ENCODE measurements at regions not wholly inside any gene's neighbourhood (a gene's known extent, or its start where the extent isn't known, plus 50 kb on each side); places are given as distances from the start of the nearest gene placed in this dataset.
"Not testable (repeated sequence)": the region's sequence is repeated elsewhere in the genome, so short reads cannot be mapped to it uniquely, and the experiment has no call there.

- DNase-seq, result no peak
These were observed 269.9 kb downstream of the FAM43A start for GRCh38 chr3:194955546-194955945.

- DNase-seq, result no peak
These were observed 270.5 kb downstream of the FAM43A start for GRCh38 chr3:194955979-194956696.

- DNase-seq, result no peak
These were observed 271.2 kb downstream of the FAM43A start for GRCh38 chr3:194956697-194957396.

DNA sequence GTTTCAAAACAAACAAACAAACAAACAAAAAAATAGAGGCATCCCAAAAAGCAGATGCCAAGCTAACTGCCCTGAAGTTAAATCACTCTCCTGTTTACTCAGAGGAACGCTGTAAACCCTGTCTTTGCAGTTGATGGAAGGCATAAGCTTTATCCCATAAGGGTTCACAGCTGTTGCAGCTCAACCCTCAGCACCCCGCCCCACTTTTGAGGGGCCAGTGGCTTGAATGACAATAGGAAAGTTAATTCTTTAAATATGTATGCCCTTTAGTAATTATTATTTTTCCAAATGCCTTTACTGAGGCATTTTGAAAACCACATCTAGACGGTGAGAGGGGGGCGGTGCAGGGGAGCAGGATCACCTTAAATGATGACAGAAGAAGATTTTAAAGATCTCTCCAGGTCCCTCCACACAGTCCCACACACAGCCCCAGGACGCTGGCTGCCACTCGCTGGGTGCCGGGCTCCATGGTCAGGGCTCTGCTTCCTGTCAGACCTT is 272.1 kb downstream of the FAM43A start:
- no peak for DNase-seq

GRCh38 chr3:194959217-194959616 is 273.5 kb downstream of the FAM43A start:
- no peak for DNase-seq

DNA sequence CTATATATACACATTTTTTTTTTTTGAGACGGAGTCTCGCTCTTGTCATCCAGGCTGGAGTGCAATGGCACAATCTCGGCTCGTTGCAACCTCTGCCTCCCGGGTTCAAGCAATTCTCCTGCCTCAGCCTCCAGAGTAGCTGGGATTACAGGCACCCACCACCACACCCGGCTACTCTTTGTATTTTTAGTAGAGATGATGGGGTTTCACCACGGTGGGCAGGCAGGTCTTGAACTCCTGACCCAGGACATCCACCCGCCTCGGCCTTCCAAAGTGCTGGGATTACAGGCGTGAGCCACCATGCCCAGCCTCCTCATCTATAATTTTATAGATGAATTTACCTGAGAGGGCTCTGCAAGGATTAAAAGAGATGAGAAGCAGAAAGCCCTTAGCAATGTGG is 274.0 kb downstream of the FAM43A start:
- not testable (repeated sequence) for DNase-seq

GRCh38 chr3:194960446-194961032 is 274.9 kb downstream of the FAM43A start:
- no peak for DNase-seq

DNA sequence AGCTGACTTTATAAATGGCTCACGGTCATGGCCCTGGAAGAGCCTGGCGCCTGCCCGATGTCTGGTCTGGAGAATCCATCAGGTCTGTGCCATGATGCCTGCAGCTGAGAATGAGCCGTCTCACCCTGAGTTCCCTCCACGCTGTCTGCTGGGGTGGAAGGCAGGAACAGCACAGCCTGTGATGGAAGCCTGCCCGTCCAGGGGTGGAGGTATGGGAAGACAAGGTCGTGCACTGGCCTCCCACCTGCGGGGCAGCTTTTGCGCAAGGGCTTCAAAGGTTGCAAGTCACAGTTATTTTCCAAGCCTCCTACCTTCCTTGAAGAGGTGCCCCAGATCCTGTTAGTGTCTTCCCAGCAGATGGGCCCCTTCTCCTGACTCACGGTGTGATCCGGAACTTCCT is 275.5 kb downstream of the FAM43A start:
- DNase-seq, result no peak

DNA sequence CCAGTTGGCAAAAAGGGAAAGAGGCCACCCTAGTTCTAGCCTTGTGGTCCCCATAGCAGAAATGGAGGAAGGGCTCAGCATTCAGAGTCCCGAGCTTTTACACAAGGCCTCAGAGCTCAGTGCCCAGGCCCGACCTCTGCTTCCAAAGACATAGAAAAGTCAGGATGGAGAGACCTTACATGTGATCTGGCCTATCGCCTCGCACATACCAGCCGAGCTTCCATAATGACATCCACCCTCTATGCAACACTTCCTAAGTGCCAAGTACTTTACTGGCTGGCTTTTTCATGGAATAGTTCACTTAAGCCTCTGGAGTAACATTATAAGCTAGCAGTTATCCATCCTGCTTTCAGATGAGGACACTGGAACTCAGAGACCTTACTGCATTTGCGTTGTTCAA is 275.9 kb downstream of the FAM43A start:
- DNase-seq, result no peak

DNA sequence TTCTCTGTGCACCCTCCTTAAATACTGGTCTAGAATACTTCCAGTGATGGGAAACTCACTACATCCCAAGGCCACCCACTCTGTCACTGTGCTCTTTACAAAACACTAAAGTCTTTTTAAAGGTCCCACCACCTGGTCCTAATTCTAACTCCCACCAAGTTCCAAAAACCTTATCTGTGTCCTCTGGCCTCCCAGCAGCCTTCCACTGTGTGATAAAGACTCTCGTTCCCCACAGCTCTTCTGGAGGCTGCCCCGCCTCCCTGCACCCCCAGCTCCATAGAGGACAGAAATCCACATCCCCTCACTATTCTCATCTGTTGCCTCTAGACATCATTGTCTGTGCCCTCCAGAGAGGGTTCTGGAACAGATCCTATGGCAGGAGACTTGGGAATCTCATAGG is 276.4 kb downstream of the FAM43A start:
- DNase-seq, result no peak

DNA sequence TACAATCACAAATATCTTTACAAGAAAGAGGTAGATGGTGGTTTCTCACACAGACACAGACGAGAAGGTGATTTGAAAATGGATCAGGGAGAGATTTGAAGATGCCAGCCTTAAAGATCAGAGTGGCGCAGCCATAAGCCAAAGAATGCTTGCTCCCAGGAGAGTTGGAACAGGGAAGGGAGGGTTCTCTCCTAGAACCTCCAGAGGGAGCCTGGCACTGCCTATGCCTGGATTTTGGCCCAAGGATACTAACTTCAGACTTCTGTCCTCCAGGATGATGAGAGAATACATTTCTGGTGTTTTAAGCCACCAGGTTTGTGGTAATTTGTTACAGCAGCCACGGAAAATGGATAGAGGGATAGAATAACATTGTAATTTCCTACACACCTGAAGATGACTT is 279.1 kb downstream of the FAM43A start:
- DNase-seq, result no peak

DNA sequence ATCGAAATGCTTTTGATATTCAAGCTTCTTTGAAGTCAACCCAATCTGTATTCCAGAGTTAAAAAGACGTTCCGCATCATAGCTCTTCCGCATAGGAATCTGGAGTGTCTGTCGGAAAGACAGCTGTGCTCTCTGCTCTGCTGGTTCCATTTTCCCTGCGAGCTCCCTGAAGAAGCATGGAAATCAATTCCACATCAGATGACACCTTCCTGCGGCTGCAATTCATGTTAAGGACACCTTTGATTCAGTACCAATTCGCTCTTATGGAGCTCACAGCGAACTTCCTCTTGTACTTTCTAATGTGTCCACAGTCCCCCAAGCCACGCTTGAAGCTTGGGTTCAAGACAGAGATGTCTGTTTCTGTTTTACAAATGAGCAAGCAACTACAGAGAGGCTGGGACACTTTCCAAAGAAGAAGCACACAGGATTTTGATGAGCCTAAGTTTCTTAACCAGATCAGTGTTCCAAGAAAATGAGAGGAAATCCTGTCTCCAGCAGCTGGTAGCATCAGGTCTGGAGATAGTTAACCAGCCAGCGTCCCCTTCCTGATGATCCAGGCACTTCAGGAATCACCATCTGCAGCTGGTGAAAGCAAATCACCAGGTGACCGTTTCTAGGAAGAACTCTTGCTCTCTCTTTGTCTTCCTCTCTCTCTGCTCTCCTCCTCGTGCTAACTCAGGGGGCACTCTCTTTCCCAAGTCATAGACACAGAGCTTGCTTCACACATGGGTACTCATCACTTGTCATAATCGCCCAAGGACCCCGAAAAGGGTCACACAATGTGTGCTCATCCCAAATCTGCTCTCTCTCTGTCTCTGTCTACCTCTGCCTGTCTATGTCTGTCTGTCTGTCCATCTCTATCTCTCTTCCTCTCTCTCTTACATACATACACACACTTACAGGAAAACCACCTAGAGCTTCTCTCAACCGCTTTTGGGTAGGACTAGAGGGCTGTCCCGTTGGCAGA is 281.8 kb downstream of the FAM43A start:
- no peak for DNase-seq

DNA sequence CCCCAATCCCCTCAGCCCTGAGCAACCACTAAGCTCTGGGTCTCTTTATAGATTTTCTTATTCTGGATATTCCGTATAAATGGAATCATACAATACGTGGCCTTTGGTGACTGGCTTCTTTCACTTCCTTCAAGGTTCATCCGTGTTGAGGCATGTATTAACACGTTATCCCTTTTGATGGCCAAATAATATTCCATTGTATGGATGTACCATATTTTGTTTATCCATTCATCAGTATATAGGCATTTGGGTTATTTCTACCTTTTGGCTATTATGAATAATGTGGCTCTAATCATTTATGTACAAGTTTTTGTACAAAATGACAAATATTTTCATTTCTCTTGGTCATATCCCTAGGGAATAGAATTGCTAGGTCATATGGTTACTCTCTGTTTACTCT is 284.4 kb downstream of the FAM43A start:
- DNase-seq, result no peak

DNA sequence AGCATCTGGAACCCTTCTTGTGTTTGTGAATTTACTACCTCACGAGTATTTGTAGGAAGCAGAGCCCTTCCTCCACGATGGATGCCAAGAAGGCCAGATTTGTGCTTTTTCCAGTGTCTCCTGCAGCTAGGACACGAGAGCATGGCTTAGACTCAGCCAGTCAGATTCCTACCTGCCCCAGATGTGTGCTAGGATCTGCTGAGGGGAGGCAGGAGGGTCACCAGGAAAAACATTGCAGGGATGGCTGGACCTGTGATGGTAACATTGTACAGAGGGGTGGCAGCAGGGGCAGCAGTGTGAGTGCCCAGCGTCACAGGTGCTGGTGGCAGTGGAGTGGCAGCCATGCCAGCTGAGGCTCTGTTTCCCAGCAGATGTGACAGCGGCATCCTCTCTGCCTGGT is 285.3 kb downstream of the FAM43A start:
- no peak for DNase-seq

- no peak for DNase-seq
These were observed 286.3 kb downstream of the FAM43A start for GRCh38 chr3:194971965-194972364.

- no peak for DNase-seq
These were observed 287.0 kb downstream of the FAM43A start for GRCh38 chr3:194972641-194973040.

- DNase-seq, result no peak
These were observed 287.8 kb downstream of the FAM43A start for GRCh38 chr3:194973366-194974000.

- no peak for DNase-seq
These were observed 288.9 kb downstream of the FAM43A start for GRCh38 chr3:194974468-194975135.

GRCh38 chr3:194976049-194976451 is 290.4 kb downstream of the FAM43A start:
- no peak for DNase-seq

DNA sequence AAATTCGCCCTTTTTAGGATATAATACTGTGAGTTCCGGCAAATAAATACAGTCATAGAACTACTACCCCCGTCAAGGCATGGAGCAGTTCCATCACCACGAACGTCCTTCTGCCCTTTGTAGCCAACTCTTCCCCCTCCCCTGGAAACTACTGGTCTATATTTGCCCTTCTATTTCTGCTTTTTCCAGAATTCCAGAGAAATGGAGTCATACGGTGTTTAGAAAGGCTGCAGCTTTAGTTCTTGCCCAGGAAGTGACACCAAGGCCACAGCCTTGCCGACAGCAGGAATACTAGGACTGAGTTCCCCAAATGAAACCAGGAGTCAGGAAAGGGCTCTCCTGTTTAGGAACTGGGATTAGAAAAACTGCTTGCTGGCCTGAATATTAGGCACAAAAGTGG is 291.2 kb downstream of the FAM43A start:
- no peak for DNase-seq

DNA sequence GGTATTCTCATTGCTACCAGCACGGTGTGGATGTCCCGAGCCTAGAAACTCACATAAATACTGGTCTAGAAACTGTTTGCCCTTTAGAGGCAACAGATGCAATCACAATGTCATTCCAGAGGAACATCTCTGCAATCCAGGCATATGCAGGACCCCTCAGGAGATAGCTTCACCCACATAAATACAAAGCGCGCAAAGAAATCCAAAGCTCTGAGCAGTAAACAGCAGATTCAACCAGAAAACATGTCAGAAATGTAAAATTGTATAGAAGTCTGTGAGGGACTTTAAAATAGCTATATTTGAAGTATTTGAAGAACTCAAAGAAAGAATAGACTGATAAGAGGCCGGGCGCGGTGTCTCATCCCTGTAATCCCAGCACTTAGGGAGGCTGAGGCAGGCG is 291.7 kb downstream of the FAM43A start:
- no peak for DNase-seq

DNA sequence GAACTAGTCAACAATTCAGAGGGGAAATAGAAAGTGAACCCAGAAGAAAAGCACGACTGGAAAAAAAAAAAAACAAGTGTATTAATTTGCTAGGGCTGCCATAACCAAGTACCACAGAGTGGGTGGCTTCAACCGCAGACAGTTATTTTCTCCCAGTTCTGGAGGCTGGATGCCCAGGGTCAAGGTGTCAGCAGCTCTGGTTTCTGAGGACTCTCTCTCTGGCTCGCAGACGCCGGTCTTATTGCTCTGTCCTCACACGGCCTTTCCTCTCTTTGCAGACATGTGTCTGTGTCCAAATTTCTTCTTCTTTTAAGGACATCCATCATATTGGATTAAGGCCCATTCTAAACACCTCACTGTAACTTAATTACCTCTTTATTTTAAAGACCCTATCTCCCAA is 291.8 kb downstream of the XXYLT1 start:
- no peak for DNase-seq

Measured in activated CD4-positive, CD25-positive, alpha-beta regulatory T cell treated with anti-CD3 and anti-CD28 coated beads, Interleukin-2, amount 50 U/mL, for 72 hours (primary cell).